CD4-positive, alpha-beta T cell (primary cell): ENCODE measurements at regions not wholly inside any gene's neighbourhood (a gene's known extent, or its start where the extent isn't known, plus 50 kb on each side); places are given as distances from the start of the nearest gene placed in this dataset.
A peak's percentile ranks its signal among the peaks of the same experiment; 100 is the strongest.

Source experiments
- ATAC-seq: fragments of 200-7000 bp; cut with Tn5 transposase; one replicate; pipeline ENCODE4 v1.10.0; 2022; ENCODE audit warnings: mild to moderate bottlenecking; ENCODE audit not compliant: poor library complexity
- CTCF ChIA-PET: fragments of 350-600 bp; sonication (Branson Sonifier 250); formaldehyde crosslinking; loops from one replicate; lab custom pipeline; 2021; ENCODE audit warnings: antibody characterized with exemption, inconsistent platforms; lab: Charles Lee
- POLR2A ChIA-PET: fragments of 350-600 bp; sonication (Branson Sonifier 250); formaldehyde crosslinking; loops from one replicate; lab custom pipeline; 2021; ENCODE audit warnings: antibody characterized with exemption, inconsistent platforms; lab: Charles Lee
- DNase-seq, 14 experiments: peaks; one replicate each; pipeline ENCODE4 v3.0.0-alpha.2; 2013 to 2020; ENCODE audit warnings: mixed read lengths in 2 of 14
- H3K27ac ChIP-seq, 2 donors: one replicate each; pipeline versions ENCODE4 v1.5.1 to v1.7.0; 2013; ENCODE audit warnings: low read length in 2 of 2, low read depth in 1 of 2, mild to moderate bottlenecking in 1 of 2
- H3K27me3 ChIP-seq, 2 experiments: 1 replicate in 1 of 2; 2 replicates in 1 of 2; pipeline versions ENCODE4 v1.6.1 to v1.7.0; 2013; ENCODE audit warnings: low read length in 2 of 2, control low read depth in 1 of 2, mild to moderate bottlenecking in 1 of 2, moderate library complexity in 1 of 2; ENCODE audit not compliant: insufficient read depth in 2 of 2, control insufficient read depth in 1 of 2
- H3K36me3 ChIP-seq: one replicate; pipeline ENCODE4 v1.6.1; 2013; ENCODE audit warnings: low read length, control low read depth; ENCODE audit not compliant: insufficient read depth
- H3K4me1 ChIP-seq: one replicate; pipeline ENCODE4 v1.6.1; 2013; ENCODE audit warnings: low read length, control low read depth; ENCODE audit not compliant: insufficient read depth
- H3K4me3 ChIP-seq: one replicate; pipeline ENCODE4 v1.5.1; 2013; ENCODE audit warnings: mild to moderate bottlenecking, low read length, moderate library complexity
- H3K9me3 ChIP-seq, 2 experiments: 1 replicate in 1 of 2; 2 replicates in 1 of 2; pipeline versions ENCODE4 v1.6.1 to v1.7.0; 2013; ENCODE audit warnings: low read length in 2 of 2, mild to moderate bottlenecking in 2 of 2, control low read depth in 1 of 2, moderate library complexity in 1 of 2; ENCODE audit not compliant: control insufficient read depth in 1 of 2, insufficient read depth in 1 of 2
- H3K27ac Mint-ChIP-seq: one replicate; pipeline ENCODE4 v1.8.0; 2020; ENCODE audit warnings: mixed read lengths
- H3K27me3 Mint-ChIP-seq: one replicate; pipeline ENCODE4 v1.8.0; 2021; ENCODE audit warnings: mixed read lengths
- H3K36me3 Mint-ChIP-seq: one replicate; pipeline ENCODE4 v1.8.0; 2021; ENCODE audit warnings: low read depth, mixed read lengths
- H3K4me1 Mint-ChIP-seq: one replicate; pipeline ENCODE4 v1.8.0; 2021; ENCODE audit warnings: low read depth, mixed read lengths
- H3K4me3 Mint-ChIP-seq: one replicate; pipeline ENCODE4 v1.8.0; 2020; ENCODE audit warnings: mild to moderate bottlenecking, mixed read lengths
- H3K9me3 Mint-ChIP-seq: one replicate; pipeline ENCODE4 v1.8.0; 2020; ENCODE audit warnings: mixed read lengths
- intact Hi-C, 2 experiments: fragments of 100-400 bp; cut with DNase I in 1 of 2; cut with micrococcal nuclease in 1 of 2; formaldehyde crosslinking; loops; one replicate each; pipeline versions ENCODE4 v1.15.1 to v1.9.0; 2023 to 2025; cut with DNase I, micrococcal nuclease
- TF ChIP-seq, protein P1 (sequence below): fragments of 200-600 bp; IDR thresholded peaks from one replicate; pipeline ENCODE4 v1.8.0; 2022; ENCODE audit warnings: antibody characterized with exemption, mild to moderate bottlenecking

- intact Hi-C loops, result no loop called here
- H3K4me3 ChIP-seq, result no peak overlapping the region
- H3K9me3 ChIP-seq, result no peaks in the 10 kb centered on the region
- ChIA-PET POLR2A (interaction anchor here (0.6 to 2.5 kb wide), 9 partner anchors 10 to 107 kb away, joined by 3 to 13 read pairs (median 3); partner anchors contain the start of gene KLF6), CTCF (interaction anchor here (0.7 to 1.5 kb wide), 3 partner anchors 22 to 52 kb away, joined by 3 to 5 read pairs (median 3); no protein-coding TSS in a partner anchor)
- TF ChIP-seq, protein P1, sequence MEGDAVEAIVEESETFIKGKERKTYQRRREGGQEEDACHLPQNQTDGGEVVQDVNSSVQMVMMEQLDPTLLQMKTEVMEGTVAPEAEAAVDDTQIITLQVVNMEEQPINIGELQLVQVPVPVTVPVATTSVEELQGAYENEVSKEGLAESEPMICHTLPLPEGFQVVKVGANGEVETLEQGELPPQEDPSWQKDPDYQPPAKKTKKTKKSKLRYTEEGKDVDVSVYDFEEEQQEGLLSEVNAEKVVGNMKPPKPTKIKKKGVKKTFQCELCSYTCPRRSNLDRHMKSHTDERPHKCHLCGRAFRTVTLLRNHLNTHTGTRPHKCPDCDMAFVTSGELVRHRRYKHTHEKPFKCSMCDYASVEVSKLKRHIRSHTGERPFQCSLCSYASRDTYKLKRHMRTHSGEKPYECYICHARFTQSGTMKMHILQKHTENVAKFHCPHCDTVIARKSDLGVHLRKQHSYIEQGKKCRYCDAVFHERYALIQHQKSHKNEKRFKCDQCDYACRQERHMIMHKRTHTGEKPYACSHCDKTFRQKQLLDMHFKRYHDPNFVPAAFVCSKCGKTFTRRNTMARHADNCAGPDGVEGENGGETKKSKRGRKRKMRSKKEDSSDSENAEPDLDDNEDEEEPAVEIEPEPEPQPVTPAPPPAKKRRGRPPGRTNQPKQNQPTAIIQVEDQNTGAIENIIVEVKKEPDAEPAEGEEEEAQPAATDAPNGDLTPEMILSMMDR, result no peak
- Mint-ChIP-seq H3K27ac (peak overlapping the region; percentile 79), H3K36me3 (no peaks in the 10 kb centered on the region), H3K9me3 (no peaks in the 10 kb centered on the region), H3K27me3 (no peaks in the 10 kb centered on the region), H3K4me1 (peaks cover 36% of the 10 kb centered on the region), H3K4me3 (peak overlapping the region; percentile 18)
- DNase-seq (no peak), ATAC-seq (no peak)
- peaks cover 15% of the 10 kb centered on the region for H3K4me1 ChIP-seq
- no peak overlapping the region for H3K27ac ChIP-seq
- H3K36me3 ChIP-seq, result no peaks in the 10 kb centered on the region
- H3K27me3 ChIP-seq, result no peaks in the 10 kb centered on the region
Measured at GRCh38 chr10:3865565-3865964, 80.6 kb upstream of the KLF6 start.

DNA sequence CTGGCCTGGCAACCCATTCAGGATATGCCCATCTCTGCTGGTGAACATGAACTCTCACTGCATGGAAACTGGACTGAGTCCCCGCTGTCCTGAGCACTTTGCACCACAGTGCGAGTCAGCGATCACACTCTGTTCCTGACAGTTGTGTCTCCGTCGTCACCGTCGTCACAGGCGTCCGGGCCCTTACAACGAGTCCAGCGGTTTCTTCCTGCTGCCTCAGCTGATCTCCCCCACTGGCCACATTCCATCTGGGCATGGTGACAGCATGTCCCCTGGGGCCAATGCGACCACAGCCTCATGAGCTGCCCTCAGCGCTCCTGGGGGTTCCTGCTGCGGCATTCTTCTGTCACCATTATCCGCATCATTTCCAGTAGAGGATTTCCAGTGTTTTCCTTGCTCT is 76.8 kb upstream of the KLF6 start:
- Histone ChIP-seq H3K4me3 (no peak overlapping the region), H3K27me3 (no peaks in the 10 kb centered on the region), H3K9me3 (no peaks in the 10 kb centered on the region), H3K36me3 (no peaks in the 10 kb centered on the region), H3K27ac (no peak overlapping the region), H3K4me1 (peaks cover 3% of the 10 kb centered on the region)
- CTCF ChIA-PET, result interaction anchor here (1.1 kb wide), 1 partner anchor 9 kb away, joined by 4 read pairs; no protein-coding TSS in a partner anchor
- no peak for ATAC-seq
- Mint-ChIP-seq H3K9me3 (no peaks in the 10 kb centered on the region), H3K27me3 (no peaks in the 10 kb centered on the region), H3K4me1 (peaks cover 12% of the 10 kb centered on the region), H3K27ac (no peak overlapping the region), H3K36me3 (no peaks in the 10 kb centered on the region), H3K4me3 (no peak overlapping the region)
- POLR2A ChIA-PET, result interaction anchor here (1.2 kb wide), 1 partner anchor 10 kb away, joined by 3 read pairs; no protein-coding TSS in a partner anchor
- DNase-seq, result no peak
- intact Hi-C loops, result no loop called here
- TF ChIP-seq, protein P1, result no peak

GRCh38 chr10:3858051-3858845 is 73.2 kb upstream of the KLF6 start:
- ATAC-seq, result no peak
- Histone ChIP-seq H3K4me1 (peaks cover 2% of the 10 kb centered on the region), H3K27ac (no peak overlapping the region), H3K36me3 (no peaks in the 10 kb centered on the region), H3K4me3 (no peak overlapping the region), H3K27me3 (no peaks in the 10 kb centered on the region), H3K9me3 (no peaks in the 10 kb centered on the region)
- Mint-ChIP-seq H3K27ac (no peak overlapping the region), H3K36me3 (no peaks in the 10 kb centered on the region), H3K9me3 (no peaks in the 10 kb centered on the region), H3K4me1 (no peaks in the 10 kb centered on the region), H3K4me3 (no peak overlapping the region), H3K27me3 (no peaks in the 10 kb centered on the region)
- TF ChIP-seq, protein P1, result no peak
- DNase-seq, result no peak
- CTCF ChIA-PET, result interaction anchor here (1.0 kb wide), 1 partner anchor 10 kb away, joined by 3 read pairs; no protein-coding TSS in a partner anchor
- intact Hi-C loops, result no loop called here
- POLR2A ChIA-PET, result no interaction called here
